ENCODE measurements at regions not wholly inside any gene's neighbourhood (a gene's known extent, or its start where the extent isn't known, plus 50 kb on each side); places are given as distances from the start of the nearest gene placed in this dataset.
A peak's percentile ranks its signal among the peaks of the same experiment; 100 is the strongest.

GRCh38 chr7:132656846-132657776 lies 80.8 kb upstream of the PLXNA4 start:
- Histone ChIP-seq H3K36me3 (no peaks in the 10 kb centered on the region), H3K9me3 (peaks cover 0 to 5% (median 0%) of the 10 kb centered on the region in 4 donors), H3K4me1 (peaks cover 8 to 18% (median 15%) of the 10 kb centered on the region in 4 donors), H3K4me3 (no peak overlapping the region), H3K27ac (no peak overlapping the region), H3K27me3 (no peaks in the 10 kb centered on the region)
- TF ChIP-seq POLR2AphosphoS5 (IDR thresholded peaks at IDR 0.05) (no peak), EP300 (IDR thresholded peaks at IDR 0.05) (no peak), CTCF (IDR thresholded peaks at IDR 0.05) (peak in 5 of 6 experiments; percentile 10 to 42 (median 25)), POLR2A (IDR thresholded peaks at IDR 0.05) (no peak)
- WGBS, 2 donors: 65 to 88% methylated on average over 9 of the region's 9 CpGs
- ATAC-seq (ENCODE audit: low FRiP score in 2 of 2) (no peak), DNase-seq (no peak)

- peaks cover 0 to 5% (median 0%) of the 10 kb centered on the region in 4 donors for H3K9me3 ChIP-seq
- no peak overlapping the region for H3K27ac ChIP-seq
- DNase-seq: no peak
- H3K4me1 ChIP-seq: peaks cover 8 to 18% (median 15%) of the 10 kb centered on the region in 4 donors
- no peaks in the 10 kb centered on the region for H3K27me3 ChIP-seq
- H3K36me3 ChIP-seq: no peaks in the 10 kb centered on the region
- no peak for ATAC-seq (ENCODE audit: low FRiP score in 2 of 2)
- TF ChIP-seq POLR2A (IDR thresholded peaks at IDR 0.05) (no peak), CTCF (IDR thresholded peaks at IDR 0.05) (no peak), POLR2AphosphoS5 (IDR thresholded peaks at IDR 0.05) (no peak), EP300 (IDR thresholded peaks at IDR 0.05) (no peak)
- no peak overlapping the region for H3K4me3 ChIP-seq
- 83 to 89% methylated on average over 3 of the region's 3 CpGs for WGBS, 2 donors
Observed at GRCh38 chr7:132656341-132656740, 80.1 kb upstream of the PLXNA4 start.

GRCh38 chr7:132655131-132655727 lies 79.0 kb upstream of the PLXNA4 start:
- peak; percentile 22 to 56 for DNase-seq
- Histone ChIP-seq H3K4me1 (peaks cover 8 to 18% (median 16%) of the 10 kb centered on the region in 4 donors), H3K4me3 (peak overlapping the region in 1 of 4 donors; percentile 25), H3K27me3 (no peaks in the 10 kb centered on the region), H3K27ac (peak overlapping the region; percentile 53 to 77 (median 60)), H3K9me3 (peaks cover 0 to 5% (median 0%) of the 10 kb centered on the region in 4 donors), H3K36me3 (no peaks in the 10 kb centered on the region)
- TF ChIP-seq POLR2A (IDR thresholded peaks at IDR 0.05) (no peak), EP300 (IDR thresholded peaks at IDR 0.05) (peak in 3 of 4 donors; percentile 15 to 67 (median 64)), POLR2AphosphoS5 (IDR thresholded peaks at IDR 0.05) (peak; percentile 23 to 66), CTCF (IDR thresholded peaks at IDR 0.05) (no peak)
- WGBS, 2 donors: 4 to 8% methylated on average over 13 of the region's 13 CpGs
- peak; percentile 69 to 82 for ATAC-seq (ENCODE audit: low FRiP score in 2 of 2)

- TF ChIP-seq POLR2A (IDR thresholded peaks at IDR 0.05) (no peak), CTCF (IDR thresholded peaks at IDR 0.05) (no peak)
- 62 to 64% methylated on average over 3 of the region's 3 CpGs for WGBS, 2 donors
- no peak overlapping the region for H3K27ac ChIP-seq
Observed at GRCh38 chr7:132654150-132654549, 77.9 kb upstream of the PLXNA4 start.

More at GRCh38 chr7:132654150-132654549, 77.9 kb upstream of the PLXNA4 start:
- DNase-seq (no peak), ATAC-seq (ENCODE audit: low FRiP score in 2 of 2) (no peak)
- Histone ChIP-seq H3K4me3 (no peak overlapping the region), H3K36me3 (no peaks in the 10 kb centered on the region), H3K9me3 (peaks cover 0 to 5% (median 0%) of the 10 kb centered on the region in 4 donors), H3K4me1 (peaks cover 8 to 22% (median 17%) of the 10 kb centered on the region in 4 donors), H3K27me3 (no peaks in the 10 kb centered on the region)

All from upper lobe of left lung (tissue), 6 donors.